Parathyroid adenoma (tissue), 2 donors: ENCODE measurements at regions not wholly inside any gene's neighbourhood (a gene's known extent, or its start where the extent isn't known, plus 50 kb on each side); places are given as distances from the start of the nearest gene placed in this dataset.

Experiments
- H2AFZ ChIP-seq: fragments of 300-600 bp; sonication (generic); one replicate; pipeline ENCODE4 v1.7.0; 2017; ENCODE audit warnings: antibody characterized with exemption, mild to moderate bottlenecking
- H3K27ac ChIP-seq: fragments of 300-600 bp; sonication (generic); one replicate; pipeline ENCODE4 v1.7.0; 2017
- H3K27me3 ChIP-seq: fragments of 300-600 bp; sonication (generic); one replicate; pipeline ENCODE4 v1.7.0; 2017; ENCODE audit warnings: low read length; ENCODE audit not compliant: control insufficient read depth, insufficient read depth
- H3K36me3 ChIP-seq: fragments of 300-600 bp; sonication (generic); one replicate; pipeline ENCODE4 v1.7.0; 2017; ENCODE audit warnings: low read length; ENCODE audit not compliant: control insufficient read depth, insufficient read depth
- H3K4me1 ChIP-seq: fragments of 300-600 bp; sonication (generic); one replicate; pipeline ENCODE4 v1.7.0; 2017; ENCODE audit warnings: control low read depth
- H3K4me2 ChIP-seq: fragments of 300-600 bp; sonication (generic); one replicate; pipeline ENCODE4 v1.7.0; 2017; ENCODE audit warnings: low read length
- H3K4me3 ChIP-seq: fragments of 300-600 bp; sonication (generic); one replicate; pipeline ENCODE4 v1.7.0; 2017; ENCODE audit warnings: low read depth, low read length
- H3K79me2 ChIP-seq: fragments of 300-600 bp; sonication (generic); one replicate; pipeline ENCODE4 v1.7.0; 2017; ENCODE audit warnings: control low read depth
- H3K9ac ChIP-seq: fragments of 300-600 bp; sonication (generic); one replicate; pipeline ENCODE4 v1.7.0; 2017; ENCODE audit warnings: mild to moderate bottlenecking
- H3K9me3 ChIP-seq: fragments of 300-600 bp; sonication (generic); one replicate; pipeline ENCODE4 v1.7.0; 2017; ENCODE audit warnings: low read length; ENCODE audit not compliant: control insufficient read depth
- TF ChIP-seq, protein P1 (sequence below): fragments of 300-600 bp; sonication (generic); IDR thresholded peaks from one replicate; pipeline ENCODE4 v1.7.0; 2017; ENCODE audit warnings: antibody characterized with exemption, mild to moderate bottlenecking
- donor health status: primary hyperparathyroidism.

- H2AFZ ChIP-seq: no peak overlapping the region
- no peak overlapping the region for H3K4me3 ChIP-seq
- H3K4me1 ChIP-seq: peaks cover 3% of the 10 kb centered on the region
- TF ChIP-seq, protein P1, sequence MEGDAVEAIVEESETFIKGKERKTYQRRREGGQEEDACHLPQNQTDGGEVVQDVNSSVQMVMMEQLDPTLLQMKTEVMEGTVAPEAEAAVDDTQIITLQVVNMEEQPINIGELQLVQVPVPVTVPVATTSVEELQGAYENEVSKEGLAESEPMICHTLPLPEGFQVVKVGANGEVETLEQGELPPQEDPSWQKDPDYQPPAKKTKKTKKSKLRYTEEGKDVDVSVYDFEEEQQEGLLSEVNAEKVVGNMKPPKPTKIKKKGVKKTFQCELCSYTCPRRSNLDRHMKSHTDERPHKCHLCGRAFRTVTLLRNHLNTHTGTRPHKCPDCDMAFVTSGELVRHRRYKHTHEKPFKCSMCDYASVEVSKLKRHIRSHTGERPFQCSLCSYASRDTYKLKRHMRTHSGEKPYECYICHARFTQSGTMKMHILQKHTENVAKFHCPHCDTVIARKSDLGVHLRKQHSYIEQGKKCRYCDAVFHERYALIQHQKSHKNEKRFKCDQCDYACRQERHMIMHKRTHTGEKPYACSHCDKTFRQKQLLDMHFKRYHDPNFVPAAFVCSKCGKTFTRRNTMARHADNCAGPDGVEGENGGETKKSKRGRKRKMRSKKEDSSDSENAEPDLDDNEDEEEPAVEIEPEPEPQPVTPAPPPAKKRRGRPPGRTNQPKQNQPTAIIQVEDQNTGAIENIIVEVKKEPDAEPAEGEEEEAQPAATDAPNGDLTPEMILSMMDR: no peak
- H3K79me2 ChIP-seq: no peaks in the 10 kb centered on the region
- H3K27ac ChIP-seq: no peak overlapping the region
- no peaks in the 10 kb centered on the region for H3K9me3 ChIP-seq
- no peaks in the 10 kb centered on the region for H3K27me3 ChIP-seq
- H3K4me2 ChIP-seq: no peak overlapping the region
- H3K36me3 ChIP-seq: no peaks in the 10 kb centered on the region
- no peak overlapping the region for H3K9ac ChIP-seq
Measured at GRCh38 chr12:29869946-29870345, 86.2 kb upstream of the TMTC1 start.

DNA sequence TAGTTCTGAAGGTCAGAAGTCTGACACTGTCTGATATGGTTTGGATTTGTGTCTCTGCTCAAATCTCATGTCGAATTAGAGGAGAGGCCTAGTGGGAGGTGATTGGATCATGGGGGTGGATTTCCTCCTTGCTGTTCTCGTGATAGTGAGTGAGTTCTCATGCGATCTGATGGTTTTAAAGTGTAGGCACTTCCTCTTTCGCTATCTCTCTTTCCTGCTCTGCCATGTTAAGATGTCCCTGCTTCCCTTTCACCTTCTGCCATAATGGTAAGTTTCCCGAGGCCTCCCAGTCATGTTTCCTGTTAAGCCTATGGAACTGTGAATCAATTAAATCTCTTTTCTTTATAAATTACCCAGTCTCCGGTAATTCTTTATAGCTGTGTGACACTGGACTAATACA is 84.1 kb upstream of the TMTC1 start:
- H3K4me1 ChIP-seq: peaks cover 3% of the 10 kb centered on the region
- no peak overlapping the region for H3K4me2 ChIP-seq
- H3K4me3 ChIP-seq: no peak overlapping the region
- no peaks in the 10 kb centered on the region for H3K27me3 ChIP-seq
- H3K9me3 ChIP-seq: no peaks in the 10 kb centered on the region
- TF ChIP-seq, protein P1: no peak
- H3K36me3 ChIP-seq: no peaks in the 10 kb centered on the region
- no peaks in the 10 kb centered on the region for H3K79me2 ChIP-seq
- H3K9ac ChIP-seq: no peak overlapping the region
- H3K27ac ChIP-seq: no peak overlapping the region
- H2AFZ ChIP-seq: no peak overlapping the region

GRCh38 chr12:29863665-29864064 is 79.9 kb upstream of the TMTC1 start:
- H3K4me3 ChIP-seq: no peak overlapping the region
- no peaks in the 10 kb centered on the region for H3K9me3 ChIP-seq
- no peak overlapping the region for H3K27ac ChIP-seq
- H3K4me2 ChIP-seq: no peak overlapping the region
- TF ChIP-seq, protein P1: no peak
- H3K79me2 ChIP-seq: no peaks in the 10 kb centered on the region
- no peaks in the 10 kb centered on the region for H3K27me3 ChIP-seq
- H3K36me3 ChIP-seq: no peaks in the 10 kb centered on the region
- H2AFZ ChIP-seq: no peak overlapping the region
- no peak overlapping the region for H3K9ac ChIP-seq
- no peaks in the 10 kb centered on the region for H3K4me1 ChIP-seq

- no peak overlapping the region for H3K4me3 ChIP-seq
- no peak overlapping the region for H2AFZ ChIP-seq
- no peaks in the 10 kb centered on the region for H3K4me1 ChIP-seq
- no peaks in the 10 kb centered on the region for H3K27me3 ChIP-seq
- no peaks in the 10 kb centered on the region for H3K36me3 ChIP-seq
- H3K9me3 ChIP-seq: no peaks in the 10 kb centered on the region
- no peak overlapping the region for H3K9ac ChIP-seq
- no peaks in the 10 kb centered on the region for H3K79me2 ChIP-seq
- TF ChIP-seq, protein P1: no peak
- no peak overlapping the region for H3K27ac ChIP-seq
- H3K4me2 ChIP-seq: no peak overlapping the region
Measured at GRCh38 chr12:29858270-29858786, 74.6 kb upstream of the TMTC1 start.

- H3K4me3 ChIP-seq: no peak overlapping the region
- no peaks in the 10 kb centered on the region for H3K4me1 ChIP-seq
- H3K9me3 ChIP-seq: no peaks in the 10 kb centered on the region
- no peak overlapping the region for H2AFZ ChIP-seq
- H3K4me2 ChIP-seq: no peak overlapping the region
- H3K9ac ChIP-seq: no peak overlapping the region
- no peaks in the 10 kb centered on the region for H3K79me2 ChIP-seq
- TF ChIP-seq, protein P1: no peak
- H3K27me3 ChIP-seq: no peaks in the 10 kb centered on the region
- H3K27ac ChIP-seq: no peak overlapping the region
- no peaks in the 10 kb centered on the region for H3K36me3 ChIP-seq
Measured at GRCh38 chr12:29847246-29847645, 63.5 kb upstream of the TMTC1 start.
